HG03064 (cell line): ENCODE measurements at regions not wholly inside any gene's neighbourhood (a gene's known extent, or its start where the extent isn't known, plus 50 kb on each side); places are given as distances from the start of the nearest gene placed in this dataset.

Experiments
- ATAC-seq: cut with Tn5 transposase; IDR thresholded peaks from one replicate; pipeline ENCODE4 v1.9.1; 2021; ENCODE audit warnings: low read depth; ENCODE audit not compliant: unreplicated experiment

GRCh38 chr3:31466866-31467265, 65.9 kb upstream of the STT3B start:
- no peak for ATAC-seq

- no peak for ATAC-seq
These were observed 64.3 kb upstream of the STT3B start for GRCh38 chr3:31468433-31468832.

- no peak for ATAC-seq
These were observed 63.3 kb upstream of the STT3B start for GRCh38 chr3:31469385-31469784.

- ATAC-seq = no peak
These were observed 60.0 kb upstream of the STT3B start for GRCh38 chr3:31472479-31473390.

- ATAC-seq = no peak
These were observed 56.5 kb upstream of the STT3B start for GRCh38 chr3:31476209-31476608.

- no peak for ATAC-seq
These were observed 53.3 kb upstream of the STT3B start for GRCh38 chr3:31479431-31479830.

- no peak for ATAC-seq
These were observed 51.0 kb upstream of the STT3B start for GRCh38 chr3:31481697-31482096.

- ATAC-seq = no peak
These were observed 50.1 kb upstream of the STT3B start for GRCh38 chr3:31482493-31483200.
